ENCODE measurements at regions not wholly inside any gene's neighbourhood (a gene's known extent, or its start where the extent isn't known, plus 50 kb on each side); places are given as distances from the start of the nearest gene placed in this dataset.

DNA sequence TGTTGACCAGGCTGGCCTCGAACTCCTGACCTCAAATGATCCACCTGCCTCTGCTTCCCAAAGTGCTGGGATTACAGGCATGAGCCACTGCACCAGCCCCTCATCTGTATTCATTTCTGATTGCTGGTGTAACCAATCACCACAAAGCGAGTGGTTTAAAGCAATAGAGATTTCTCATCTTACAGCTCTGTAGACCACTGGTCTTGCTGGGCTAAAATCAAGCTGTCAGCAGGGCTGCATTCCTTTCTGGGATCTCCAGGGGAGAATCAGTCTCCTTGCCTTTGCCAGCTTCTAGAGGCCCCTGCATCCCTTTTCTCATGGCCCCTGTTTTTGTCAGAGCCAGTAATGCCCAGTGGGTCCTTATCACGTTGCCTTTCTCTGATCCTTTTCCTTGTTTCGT is 49.9 kb upstream of the PMEPA1 start:
- TF ChIP-seq CTCF (IDR thresholded peaks at IDR 0.05) (no peak), ZFX (IDR thresholded peaks at IDR 0.05; ENCODE audit: borderline replicate concordance) (no peak)

Data from 22Rv1 (cell line).